ENCODE measurements at regions not wholly inside any gene's neighbourhood (a gene's known extent, or its start where the extent isn't known, plus 50 kb on each side); places are given as distances from the start of the nearest gene placed in this dataset.

- intact Hi-C loops (cut with micrococcal nuclease), result no loop called here
- H3K4me2 ChIP-seq (ENCODE audit: insufficient read depth, low read length), result no peak overlapping the region
- CTCF ChIA-PET, result no interaction called here
- POLR2A ChIA-PET, result no interaction called here
- H3K9ac ChIP-seq (replicated peaks; ENCODE audit: extremely low read depth, insufficient read depth, low read length), result no peak overlapping the region
- no peaks in the 10 kb centered on the region for H4K20me1 ChIP-seq (replicated peaks; ENCODE audit: control insufficient read depth, extremely low read depth, insufficient read depth, low read length)
- no peak for TF ChIP-seq MYC (IDR thresholded peaks at IDR 0.05; ENCODE audit: low read depth, low read length)
- no peak for TF ChIP-seq MAX (IDR thresholded peaks at IDR 0.05; ENCODE audit: insufficient read depth, insufficient read length)
- TF ChIP-seq POLR2AphosphoS5 (IDR thresholded peaks at IDR 0.05; ENCODE audit: insufficient read depth, low read depth, low read length), result no peak
- no peak for TF ChIP-seq POLR2A (IDR thresholded peaks at IDR 0.05; ENCODE audit: low read depth, low read length)
- no peak for TF ChIP-seq CTCF (IDR thresholded peaks at IDR 0.05; ENCODE audit: extremely low read depth in 1 of 2, insufficient read depth in 1 of 2, low read depth in 1 of 2, low read length in 2 of 2)
- no peak for TF ChIP-seq FOS (IDR thresholded peaks at IDR 0.05; ENCODE audit: borderline replicate concordance, insufficient read depth, low read length)
- no peak for TF ChIP-seq GATA2 (IDR thresholded peaks at IDR 0.05; ENCODE audit: insufficient read depth, insufficient read length, low read depth, low read length)
- TF ChIP-seq EZH2 (IDR thresholded peaks at IDR 0.05; ENCODE audit: borderline replicate concordance, low read depth, low read length, severe bottlenecking), result no peak
- TF ChIP-seq JUN (IDR thresholded peaks at IDR 0.05; ENCODE audit: borderline replicate concordance, insufficient read depth, insufficient read length, low read depth), result no peak
- no peaks in the 10 kb centered on the region for H3K36me3 ChIP-seq (ENCODE audit: control insufficient read depth in 2 of 2, extremely low read depth in 1 of 2, insufficient read depth in 2 of 2, low read length in 2 of 2)
- no peak for FAIRE-seq
- dilution Hi-C loops (cut with MboI; ENCODE audit: extremely low pct_ligation_motif_present, low sequenced_read_pairs), result no loop called here
- no TSS peak for BruUV-seq (replicated peaks)
- no peaks in the 10 kb centered on the region for H3K27me3 ChIP-seq (ENCODE audit: control insufficient read depth in 2 of 2, insufficient read depth in 2 of 2, low read length in 2 of 2)
- H3K27ac ChIP-seq (ENCODE audit: insufficient read depth, low read depth, low read length), result no peak overlapping the region
- no peaks in the 10 kb centered on the region for H3K9me1 ChIP-seq (replicated peaks; ENCODE audit: control insufficient read depth, extremely low read depth, insufficient read depth, low read length)
- no peak overlapping the region for H3K4me3 ChIP-seq (replicated peaks in 1 of 3; ENCODE audit: insufficient read depth in 1 of 3, low read depth in 1 of 3, low read length in 3 of 3)
- no peak overlapping the region for H2AFZ ChIP-seq (ENCODE audit: low read depth, low read length)
- no peaks in the 10 kb centered on the region for H3K9me3 ChIP-seq (replicated peaks; ENCODE audit: control insufficient read depth, insufficient read depth, low read length)
- no peaks in the 10 kb centered on the region for H3K4me1 ChIP-seq (ENCODE audit: control insufficient read depth, extremely low read depth, insufficient read depth, low read length)
- DNase-seq (ENCODE audit: low read depth, low spot score), result no peak
- no peaks in the 10 kb centered on the region for H3K79me2 ChIP-seq (ENCODE audit: control insufficient read depth, insufficient read depth, low read length)
Observed at GRCh38 chr5:125673359-125673950, 749.8 kb upstream of the GRAMD2B start.

Data from endothelial cell of umbilical vein (primary cell).